GM23338 (cell line): ENCODE measurements at regions not wholly inside any gene's neighbourhood (a gene's known extent, or its start where the extent isn't known, plus 50 kb on each side); places are given as distances from the start of the nearest gene placed in this dataset.

ENCODE experiments used
- CREB1 ChIP-seq: fragments of 250-450 bp; sonication (Bioruptor Pico); IDR thresholded peaks from 2 replicates; pipeline ENCODE4 v1.5.0; 2020; ENCODE audit warnings: low read depth, mild to moderate bottlenecking, moderate library complexity
- CTCF ChIP-seq, 2 experiments: fragments of 200-600 bp in 1 of 2; sonication (generic) in 1 of 2; conservative IDR thresholded peaks; 2 replicates each; pipeline versions ENCODE4 v1.5.1 to v1.6.1; 2016 to 2017; ENCODE audit warnings: antibody characterized with exemption in 2 of 2, low read depth in 2 of 2, mild to moderate bottlenecking in 2 of 2, moderate library complexity in 1 of 2
- EZH2 ChIP-seq: fragments of 200-600 bp; sonication (generic); IDR thresholded peaks from one replicate; pipeline ENCODE4 v1.8.0; 2017; ENCODE audit warnings: antibody characterized with exemption, mild to moderate bottlenecking, low read depth; ENCODE audit not compliant: unreplicated experiment
- EZH2phosphoT487 ChIP-seq: fragments of 200-600 bp; sonication (generic); IDR thresholded peaks from one replicate; pipeline ENCODE4 v1.8.1; 2018; ENCODE audit warnings: antibody characterized with exemption; ENCODE audit not compliant: unreplicated experiment
- NANOG ChIP-seq: IDR thresholded peaks from 2 replicates; pipeline ENCODE4 v1.6.1; 2016; ENCODE audit warnings: antibody characterized with exemption, borderline replicate concordance
- POLR2AphosphoS5 ChIP-seq: IDR thresholded peaks from 2 replicates; pipeline ENCODE4 v1.6.1; 2016; ENCODE audit warnings: antibody characterized with exemption, low read depth
- REST ChIP-seq: IDR thresholded peaks from one replicate; pipeline ENCODE4 v1.6.1; 2018; ENCODE audit warnings: antibody characterized with exemption; ENCODE audit not compliant: unreplicated experiment
- ZNF114 ChIP-seq: fragments of 250-450 bp; sonication (Bioruptor Pico); IDR thresholded peaks from 2 replicates; pipeline ENCODE4 v1.5.0; 2020; ENCODE audit warnings: mild to moderate bottlenecking, moderate library complexity
- ZNF331 ChIP-seq: fragments of 250-450 bp; sonication (Bioruptor Pico); IDR thresholded peaks from 2 replicates; pipeline ENCODE4 v1.5.0; 2020; ENCODE audit warnings: low read depth, mild to moderate bottlenecking, moderate library complexity

GRCh38 chrX:39629001-39629400, 468.8 kb downstream of the BCOR start:
- no peak for TF ChIP-seq CTCF (conservative IDR thresholded peaks at IDR 0.05; ENCODE audit: low read depth in 2 of 2)
- no peak for TF ChIP-seq REST
- TF ChIP-seq EZH2phosphoT487: no peak
- TF ChIP-seq EZH2: no peak
- no peak for TF ChIP-seq POLR2AphosphoS5
- TF ChIP-seq ZNF114 (CRISPR knock-in tag): no peak
- no peak for TF ChIP-seq ZNF331
- no peak for TF ChIP-seq NANOG
- TF ChIP-seq CREB1: no peak
